GM12873 (cell line): ENCODE measurements at regions not wholly inside any gene's neighbourhood (a gene's known extent, or its start where the extent isn't known, plus 50 kb on each side); places are given as distances from the start of the nearest gene placed in this dataset.

Source experiments
- CTCF ChIP-seq: IDR thresholded peaks from 2 replicates; pipeline ENCODE4 v1.5.1; 2012; ENCODE audit warnings: low read depth, mild to moderate bottlenecking, moderate library complexity, low read length, control low read depth; ENCODE audit not compliant: insufficient read depth; ENCODE audit errors: missing control alignments

GRCh38 chr14:29149798-29150197, 383.2 kb downstream of the FOXG1 start:
- no peak for TF ChIP-seq CTCF

- TF ChIP-seq CTCF, result no peak
These were observed 384.1 kb downstream of the FOXG1 start for GRCh38 chr14:29150659-29151058.

GRCh38 chr14:29156096-29156495, 389.5 kb downstream of the FOXG1 start:
- no peak for TF ChIP-seq CTCF

- no peak for TF ChIP-seq CTCF
These were observed 395.0 kb downstream of the FOXG1 start for GRCh38 chr14:29161593-29161992.

GRCh38 chr14:29163109-29163508, 396.5 kb downstream of the FOXG1 start:
- no peak for TF ChIP-seq CTCF

GRCh38 chr14:29165431-29165830, 398.8 kb downstream of the FOXG1 start:
- no peak for TF ChIP-seq CTCF

- TF ChIP-seq CTCF, result no peak
These were observed 399.9 kb downstream of the FOXG1 start for GRCh38 chr14:29166507-29166906.
